Activated CD8-positive, alpha-beta memory T cell treated with anti-CD3 and anti-CD28 coated beads for 24 hours (primary cell): ENCODE measurements at regions not wholly inside any gene's neighbourhood (a gene's known extent, or its start where the extent isn't known, plus 50 kb on each side); places are given as distances from the start of the nearest gene placed in this dataset.

ENCODE experiments used
- DNase-seq: peaks from one replicate; pipeline ENCODE4 v3.0.0-alpha.2; 2020

DNA sequence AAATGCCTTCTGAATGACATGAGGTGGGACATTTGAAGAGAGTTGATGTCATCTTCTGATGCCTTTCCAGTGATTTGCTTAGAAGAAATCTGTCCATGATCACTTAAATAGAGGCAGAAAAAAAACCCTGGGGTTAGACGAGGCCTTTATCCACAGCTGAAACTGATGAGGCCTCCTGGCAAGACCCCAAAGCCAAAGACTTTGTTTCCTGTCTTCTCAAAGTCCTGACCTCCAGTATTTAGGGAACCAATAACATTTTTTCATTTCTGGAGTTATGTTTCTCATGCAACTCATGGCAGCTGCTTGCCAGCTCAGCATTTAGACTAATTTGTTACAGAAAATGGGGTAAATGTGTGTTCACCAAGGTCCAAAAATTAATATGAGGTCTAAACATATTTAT lies 248.0 kb upstream of the PRDM1 start:
- no peak for DNase-seq

- no peak for DNase-seq
These were observed 249.2 kb upstream of the PRDM1 start for GRCh38 chr6:105836889-105837288.

DNA sequence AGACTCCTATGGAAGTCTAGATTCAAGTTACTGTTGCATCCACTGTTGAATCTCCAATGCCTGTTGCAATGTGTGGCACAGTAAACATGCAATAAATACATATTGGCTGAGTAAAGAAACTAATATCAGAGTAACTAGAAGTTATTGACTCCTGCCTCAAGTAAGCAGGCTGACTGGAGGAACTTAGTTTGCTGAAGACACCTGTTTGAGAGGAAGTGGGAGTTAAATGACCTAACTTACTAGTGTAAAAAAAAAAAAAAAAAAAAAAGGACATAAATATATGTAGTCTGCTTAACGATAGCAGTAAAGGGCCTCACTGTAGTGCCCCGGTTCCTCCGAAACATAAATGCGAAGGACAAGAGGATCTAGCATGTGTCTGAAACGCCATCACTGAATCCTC lies 249.8 kb upstream of the PRDM1 start:
- DNase-seq = no peak

DNA sequence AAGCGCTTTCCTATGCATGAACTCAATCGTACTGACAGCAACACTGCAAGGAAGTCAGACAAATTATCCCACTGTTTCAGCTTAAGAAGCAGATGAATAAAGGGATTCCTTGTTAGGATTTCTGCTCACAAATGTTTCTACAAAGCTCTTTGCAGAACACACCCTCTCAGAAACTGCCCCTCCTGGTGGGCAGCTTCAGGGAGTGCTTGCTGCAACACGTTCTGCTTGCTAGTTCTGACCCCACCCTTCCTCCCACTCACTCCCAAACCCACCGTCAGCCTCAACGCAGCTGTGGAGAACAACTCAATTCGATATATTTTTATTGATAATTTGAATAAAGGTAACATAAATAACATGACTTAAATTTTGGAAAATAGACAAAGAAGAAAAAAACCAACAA lies 250.8 kb upstream of the PRDM1 start:
- DNase-seq = no peak

GRCh38 chr6:105833959-105834947 lies 251.9 kb upstream of the PRDM1 start:
- DNase-seq = no peak

- DNase-seq = no peak
These were observed 253.8 kb upstream of the PRDM1 start for GRCh38 chr6:105832313-105832761.

- no peak for DNase-seq
These were observed 254.6 kb upstream of the PRDM1 start for GRCh38 chr6:105831311-105832097.

GRCh38 chr6:105825210-105825609 lies 260.9 kb upstream of the PRDM1 start:
- no peak for DNase-seq

DNA sequence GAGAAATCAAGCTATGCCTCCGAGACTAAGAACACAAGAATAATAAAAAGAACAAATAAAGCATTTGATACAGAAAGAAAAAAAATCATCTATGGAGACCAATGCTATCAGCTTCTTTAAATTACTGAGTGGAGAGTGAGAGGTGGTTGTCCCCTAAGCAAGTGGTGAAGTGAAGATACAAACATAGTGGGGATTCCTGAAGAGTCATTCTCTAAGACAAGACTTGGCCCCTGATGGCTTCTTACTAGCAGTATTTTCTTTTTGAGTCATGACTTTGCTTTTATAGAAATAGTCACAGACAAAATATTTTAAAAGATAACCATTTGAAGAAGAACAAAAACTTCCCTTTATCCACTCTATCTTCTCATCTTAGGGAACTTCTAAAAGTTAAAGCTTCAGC lies 261.4 kb upstream of the PRDM1 start:
- DNase-seq = no peak

GRCh38 chr6:105821777-105822176 lies 264.4 kb upstream of the PRDM1 start:
- no peak for DNase-seq

GRCh38 chr6:105821027-105821426 lies 265.1 kb upstream of the PRDM1 start:
- no peak for DNase-seq

- DNase-seq = no peak
These were observed 266.4 kb upstream of the PRDM1 start for GRCh38 chr6:105819745-105820144.

DNA sequence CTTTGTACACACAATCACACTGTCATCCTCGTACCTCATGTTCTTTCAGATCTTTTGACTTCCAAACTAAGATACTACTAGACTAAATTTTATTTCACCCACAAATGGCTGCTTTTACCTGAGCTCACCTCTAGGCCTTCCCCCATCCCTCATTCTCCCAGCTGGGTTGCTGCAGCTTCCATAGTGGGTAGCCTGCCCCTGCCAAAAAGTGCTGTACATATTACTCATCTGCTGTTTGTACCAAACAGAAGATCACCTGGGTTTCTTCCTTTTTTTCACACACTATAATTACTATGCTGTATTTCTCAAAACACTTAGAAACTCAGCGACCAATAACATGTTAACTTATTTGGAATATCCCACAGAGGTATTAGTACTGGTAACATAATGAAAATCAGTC lies 267.6 kb upstream of the PRDM1 start:
- no peak for DNase-seq

DNA sequence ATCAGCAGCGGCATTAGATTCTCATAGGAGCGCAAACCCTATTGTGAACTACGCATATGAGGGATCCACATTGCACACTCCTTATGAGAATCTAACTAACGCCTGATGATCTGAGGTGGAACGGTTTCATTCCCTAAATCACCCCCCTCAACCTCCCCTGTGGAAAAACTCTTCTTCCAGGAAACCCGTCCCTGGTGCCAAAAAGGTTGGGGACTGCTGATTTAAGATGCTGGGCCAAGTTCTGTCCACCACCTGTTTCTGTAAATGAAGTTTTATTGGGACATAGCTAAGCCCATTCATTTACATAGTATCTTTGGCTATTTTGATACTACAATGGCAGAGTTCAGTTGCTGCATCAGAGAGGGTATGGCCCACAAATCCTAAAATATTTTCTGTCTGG lies 268.2 kb upstream of the PRDM1 start:
- DNase-seq = no peak

- DNase-seq = no peak
These were observed 268.8 kb upstream of the PRDM1 start for GRCh38 chr6:105817370-105817769.

DNA sequence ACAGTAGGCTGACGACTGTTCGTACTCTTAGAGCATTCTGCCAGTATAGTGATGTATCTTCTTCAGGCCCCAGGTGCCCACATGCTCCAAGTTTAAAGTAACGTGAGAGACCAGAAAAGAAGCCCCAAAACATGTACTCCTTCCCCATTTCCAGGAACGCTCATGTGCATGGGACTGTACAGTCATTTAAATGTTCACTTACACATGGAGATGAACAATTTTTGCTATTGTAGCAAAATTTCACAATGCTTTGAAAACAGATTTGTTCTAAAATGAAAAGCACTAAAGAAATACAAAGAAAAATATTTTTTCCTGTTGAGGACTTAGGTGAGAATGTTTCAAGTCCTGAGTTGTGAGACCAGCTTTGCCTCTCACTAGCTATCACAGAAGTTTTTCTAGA lies 269.3 kb upstream of the PRDM1 start:
- no peak for DNase-seq

GRCh38 chr6:105815661-105816555 lies 270.2 kb upstream of the PRDM1 start:
- no peak for DNase-seq

GRCh38 chr6:105814745-105815536 lies 271.2 kb upstream of the PRDM1 start:
- no peak for DNase-seq

DNA sequence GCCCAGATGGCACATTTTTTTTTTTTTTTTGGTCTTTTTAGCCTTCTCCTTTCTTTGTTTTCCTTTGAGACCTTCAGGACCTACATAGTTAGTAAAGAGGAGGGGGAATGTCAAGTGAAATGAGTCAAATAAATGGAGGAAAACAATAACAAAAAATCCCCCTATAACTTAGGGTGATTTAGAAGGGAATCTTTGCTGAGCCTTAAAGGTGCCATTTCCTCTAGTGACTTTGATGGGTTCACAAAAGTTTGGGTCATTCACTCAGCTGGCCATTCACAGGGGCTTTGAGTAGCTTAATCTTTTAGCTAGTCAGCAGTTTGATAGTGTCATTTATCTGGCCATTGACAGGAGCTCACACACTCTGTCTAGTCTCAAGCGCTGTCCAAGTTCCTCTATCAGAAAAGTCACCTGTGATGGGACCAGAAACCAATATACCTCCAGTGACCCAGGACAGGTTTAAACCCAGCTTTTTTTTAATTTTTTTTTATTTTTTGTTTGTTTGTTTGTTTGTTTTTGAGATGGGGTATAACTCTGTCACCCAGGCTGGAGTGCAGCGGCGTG lies 275.1 kb upstream of the PRDM1 start:
- no peak for DNase-seq

DNA sequence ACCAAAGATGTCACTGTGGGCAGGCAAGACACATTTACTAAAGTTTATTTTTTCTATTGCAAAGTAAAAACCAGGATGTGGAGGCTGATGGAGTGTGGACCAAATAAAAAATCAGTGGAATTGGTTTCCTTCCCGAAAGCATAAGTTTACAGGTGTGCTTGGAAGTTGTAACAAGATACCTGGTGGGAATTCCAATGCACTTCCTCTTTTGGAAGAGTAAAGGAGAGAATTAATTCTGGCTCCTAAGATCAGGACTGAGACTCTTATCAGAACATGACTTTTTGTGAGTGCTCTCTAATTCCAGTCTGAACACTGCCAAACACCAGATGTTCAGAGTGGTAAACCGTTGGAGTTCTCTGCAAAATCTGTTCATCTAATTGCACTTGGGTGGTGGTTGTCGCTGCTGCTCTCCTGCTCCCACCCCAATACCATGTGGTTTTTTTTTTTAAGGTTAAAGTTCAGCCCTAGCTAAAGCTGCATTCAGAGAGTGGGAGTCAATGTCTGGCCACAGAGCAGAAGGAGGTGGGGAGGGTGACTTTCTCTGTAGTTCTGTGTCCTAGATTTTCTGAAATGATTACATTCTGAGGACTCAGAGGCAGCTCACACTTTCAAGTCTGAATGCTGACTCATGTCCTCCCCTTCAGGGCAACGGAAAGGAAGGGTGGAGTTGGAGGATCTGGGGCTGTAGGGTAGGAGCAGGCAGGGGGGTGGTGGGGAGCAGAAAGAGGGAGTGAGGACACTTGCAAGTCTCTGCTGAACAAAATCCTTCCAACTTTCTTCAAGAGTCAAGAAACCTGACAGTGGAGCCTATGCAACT lies 275.8 kb upstream of the PRDM1 start:
- no peak for DNase-seq

DNA sequence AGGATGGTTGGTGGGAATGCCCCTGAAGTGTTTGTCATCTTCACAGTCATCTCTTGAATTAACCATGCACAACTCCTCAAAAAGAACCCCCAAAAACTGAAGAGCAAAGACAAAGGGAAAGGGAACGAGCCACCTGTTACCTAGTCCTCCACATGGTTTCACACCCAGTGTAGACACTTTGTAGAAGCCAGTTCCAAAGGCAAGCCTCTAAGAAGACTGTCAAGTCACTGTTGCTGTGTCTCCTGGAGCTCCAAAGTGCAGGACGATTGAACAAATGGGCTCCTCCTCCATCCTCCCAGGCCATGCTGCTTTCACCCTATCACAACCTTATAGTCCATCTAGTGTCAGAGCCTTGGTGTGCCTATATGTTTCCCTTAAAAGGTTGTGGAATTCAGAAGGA lies 277.6 kb upstream of the PRDM1 start:
- DNase-seq = no peak
